ENCODE measurements at regions not wholly inside any gene's neighbourhood (a gene's known extent, or its start where the extent isn't known, plus 50 kb on each side); places are given as distances from the start of the nearest gene placed in this dataset.

DNA sequence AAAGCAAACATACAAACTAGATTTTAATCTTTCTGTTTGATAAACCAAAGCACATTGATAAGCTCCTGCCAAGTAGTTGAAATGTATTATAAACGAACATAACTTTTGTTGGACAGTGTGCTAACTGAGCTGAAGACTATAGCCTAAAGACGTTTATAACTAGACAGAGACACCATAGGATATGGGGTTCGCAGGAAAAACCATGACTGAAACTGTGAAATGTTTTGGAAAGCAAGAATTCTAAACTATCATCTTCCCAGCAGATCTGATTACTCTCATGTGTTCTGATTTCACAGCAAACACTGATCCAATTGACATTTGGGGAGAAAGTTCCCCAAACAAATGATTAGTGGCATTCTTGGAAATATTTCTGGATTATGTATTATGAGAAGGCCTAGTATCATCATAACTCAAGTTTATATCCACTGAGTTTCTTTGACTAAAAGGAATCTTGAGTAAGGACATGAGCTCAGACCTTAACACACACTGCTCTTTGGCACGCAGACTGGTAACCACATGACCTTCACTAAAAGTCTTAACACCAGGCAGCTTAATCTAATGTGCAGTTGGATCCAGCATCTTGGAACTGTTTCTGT, 375.2 kb downstream of the ZNF608 start:
- intact Hi-C loops (cut with micrococcal nuclease; ENCODE audit: unreplicated experiment): no loop called here
- POLR2A ChIA-PET: no interaction called here
- Histone ChIP-seq H3K9me3 (ENCODE audit: low read length) (0 out of 2 replicates have a peak, but pooled peaks cover 5% of the 10 kb centered on the region), H4K20me1 (ENCODE audit: insufficient read depth, low read length) (no peaks in the 10 kb centered on the region), H3K27me3 (ENCODE audit: control insufficient read depth in 1 of 2, insufficient read depth in 2 of 2, low read length in 2 of 2) (no peaks in the 10 kb centered on the region), H3K9ac (ENCODE audit: insufficient read depth, low read depth, low read length) (no peak overlapping the region), H3K4me1 (ENCODE audit: insufficient read depth, low read length) (no peaks in the 10 kb centered on the region), H3K36me3 (replicated peaks in 1 of 2; ENCODE audit: control insufficient read depth in 1 of 2, insufficient read depth in 2 of 2, low read length in 2 of 2) (no peaks in the 10 kb centered on the region), H3K4me2 (ENCODE audit: low read depth, low read length) (no peak overlapping the region), H3K79me2 (ENCODE audit: insufficient read depth, low read length) (no peaks in the 10 kb centered on the region), H2AFZ (ENCODE audit: low read length) (no peak overlapping the region), H3K4me3 (replicated peaks in 1 of 3; ENCODE audit: insufficient read depth in 1 of 3, low read depth in 2 of 3, low read length in 3 of 3) (no peak overlapping the region), H3K27ac (ENCODE audit: extremely low read length, insufficient read depth, low read length) (no peak overlapping the region)
- no peak for DNase-seq (ENCODE audit: low spot score)
- CTCF ChIA-PET (ENCODE audit: low intra/inter-chr PET ratio, low total read pairs): no interaction called here
- no peak for FAIRE-seq
- no TSS peak for BruUV-seq (replicated peaks)
- ATAC-seq: no peak
- 7% methylated on average over 4 of the region's 4 CpGs for WGBS (ENCODE audit: low lambda C conversion rate)
- TF ChIP-seq POLR2G (IDR thresholded peaks at IDR 0.05; ENCODE audit: low read depth, low read length) (no peak), ZNF784 (CRISPR knock-in tag; IDR thresholded peaks at IDR 0.05; ENCODE audit: borderline replicate concordance) (no peak), MBNL3 (CRISPR knock-in tag; conservative IDR thresholded peaks at IDR 0.05) (no peak), ZNF407 (CRISPR knock-in tag; IDR thresholded peaks at IDR 0.05; ENCODE audit: not compliant biosample characterization) (no peak), CREB1 (IDR thresholded peaks at IDR 0.05) (no peak), CREB1 (CRISPR knock-in tag; IDR thresholded peaks at IDR 0.05) (no peak)
- TF ChIP-seq, protein P1, sequence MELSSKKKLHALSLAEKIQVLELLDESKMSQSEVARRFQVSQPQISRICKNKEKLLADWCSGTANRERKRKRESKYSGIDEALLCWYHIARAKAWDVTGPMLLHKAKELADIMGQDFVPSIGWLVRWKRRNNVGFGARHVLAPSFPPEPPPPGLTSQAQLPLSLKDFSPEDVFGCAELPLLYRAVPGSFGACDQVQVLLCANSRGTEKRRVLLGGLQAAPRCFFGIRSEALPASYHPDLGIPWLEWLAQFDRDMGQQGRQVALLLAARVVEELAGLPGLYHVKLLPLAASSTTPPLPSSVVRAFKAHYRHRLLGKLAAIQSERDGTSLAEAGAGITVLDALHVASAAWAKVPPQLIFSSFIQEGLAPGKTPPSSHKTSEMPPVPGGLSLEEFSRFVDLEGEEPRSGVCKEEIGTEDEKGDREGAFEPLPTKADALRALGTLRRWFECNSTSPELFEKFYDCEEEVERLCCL (CRISPR knock-in tag; IDR thresholded peaks at IDR 0.05; ENCODE audit: borderline replicate concordance): no peak
- in situ Hi-C loops (cut with HindIII; ENCODE audit: extremely low pct_ligation_motif_present, low pct_unique_long_range_greater_than_20kb): no loop called here
